Kidney tubule cell (primary cell): ENCODE measurements at regions not wholly inside any gene's neighbourhood (a gene's known extent, or its start where the extent isn't known, plus 50 kb on each side); places are given as distances from the start of the nearest gene placed in this dataset.

Source experiments
- DNase-seq: peaks from one replicate; pipeline ENCODE4 v3.0.0-alpha.2; 2018; ENCODE audit warnings: low spot score

GRCh38 chr3:77868725-77869124, 828.8 kb downstream of the ROBO2 start:
- no peak for DNase-seq

- DNase-seq, result no peak
These were observed 829.5 kb downstream of the ROBO2 start for GRCh38 chr3:77869423-77869822.

- DNase-seq, result peak; percentile 56
These were observed 831.5 kb downstream of the ROBO2 start for GRCh38 chr3:77871436-77871835.

DNA sequence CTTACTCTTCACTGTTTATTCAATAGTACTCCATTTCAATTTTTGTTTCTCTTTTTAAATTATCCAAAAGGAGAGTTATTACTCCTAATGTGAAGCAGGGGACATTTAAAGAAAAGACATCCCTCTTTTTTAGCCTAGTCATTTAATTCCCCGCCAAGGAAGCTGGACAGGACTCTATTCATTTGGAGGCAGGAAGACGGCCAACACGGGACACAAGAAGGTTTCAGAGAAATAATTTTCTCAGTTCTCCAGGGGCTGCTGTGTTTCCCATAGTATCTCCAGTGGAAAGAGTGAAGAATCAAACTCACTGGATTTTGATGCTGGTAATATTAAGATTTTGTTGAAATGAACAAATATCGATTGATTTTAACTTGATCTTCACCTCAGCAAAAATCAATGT, 833.7 kb downstream of the ROBO2 start:
- DNase-seq, result no peak

- DNase-seq, result no peak
These were observed 845.5 kb downstream of the ROBO2 start for GRCh38 chr3:77885381-77885780.

DNA sequence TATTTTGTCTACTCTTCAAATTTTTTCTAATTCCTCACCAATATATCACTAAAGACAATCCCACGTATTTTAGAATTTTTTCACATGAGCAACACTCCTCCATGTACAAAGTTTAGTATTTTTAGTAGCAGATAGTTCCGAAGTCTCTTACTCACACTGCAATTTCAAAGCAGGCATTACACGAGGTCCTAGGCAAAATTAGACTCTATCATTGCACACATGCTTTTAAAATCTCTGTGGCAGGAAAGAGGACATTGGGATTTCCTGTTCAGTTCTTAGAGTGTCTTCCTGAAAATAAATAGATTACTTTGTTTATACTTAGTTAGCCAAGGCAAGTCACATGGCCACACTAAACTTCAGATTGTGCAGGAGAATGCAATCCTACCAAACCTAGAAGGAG, 847.7 kb downstream of the ROBO2 start:
- DNase-seq, result no peak

DNA sequence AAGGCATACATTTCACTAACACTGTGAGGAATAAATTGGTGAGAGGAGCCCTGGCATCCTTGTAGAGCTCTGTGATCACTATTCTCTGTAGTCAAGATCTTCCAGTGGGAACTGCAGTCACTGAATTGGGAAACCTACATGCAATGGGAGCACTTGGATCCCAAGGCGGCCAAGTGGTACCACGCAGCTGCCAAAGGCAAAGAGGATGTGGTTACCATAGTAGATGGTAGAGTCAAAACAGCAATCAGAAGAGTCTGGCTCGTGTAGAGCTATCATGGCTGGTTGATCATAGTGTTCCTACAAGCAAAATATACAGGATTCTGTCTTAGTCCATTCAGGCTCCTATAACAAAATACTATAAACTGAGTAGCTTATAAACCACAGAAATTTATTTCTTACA, 849.7 kb downstream of the ROBO2 start:
- DNase-seq, result no peak

GRCh38 chr3:77898621-77899020, 858.7 kb downstream of the ROBO2 start:
- DNase-seq, result no peak

DNA sequence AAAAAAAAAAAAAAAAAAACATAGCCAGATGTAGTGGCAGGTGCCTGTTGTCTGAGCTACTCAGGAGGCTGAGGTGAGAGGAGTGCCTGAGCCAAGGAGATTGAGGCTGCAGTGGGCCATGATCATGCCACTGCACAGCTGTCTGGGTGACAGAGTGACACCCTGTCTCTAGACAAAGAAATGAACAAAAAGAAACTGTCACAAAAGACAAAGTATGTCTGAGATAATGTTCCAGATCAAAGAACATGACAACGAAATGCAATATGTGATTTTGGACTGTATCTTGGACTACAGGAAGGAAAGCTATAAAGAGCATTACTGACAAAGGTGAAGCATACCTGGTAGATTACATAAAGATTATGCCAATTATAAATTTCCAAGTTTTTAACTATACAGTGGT, 862.8 kb downstream of the ROBO2 start:
- no peak for DNase-seq

GRCh38 chr3:77906102-77906709, 866.3 kb downstream of the ROBO2 start:
- peak; percentile 98 for DNase-seq

GRCh38 chr3:77913524-77914174, 873.8 kb downstream of the ROBO2 start:
- DNase-seq, result no peak

DNA sequence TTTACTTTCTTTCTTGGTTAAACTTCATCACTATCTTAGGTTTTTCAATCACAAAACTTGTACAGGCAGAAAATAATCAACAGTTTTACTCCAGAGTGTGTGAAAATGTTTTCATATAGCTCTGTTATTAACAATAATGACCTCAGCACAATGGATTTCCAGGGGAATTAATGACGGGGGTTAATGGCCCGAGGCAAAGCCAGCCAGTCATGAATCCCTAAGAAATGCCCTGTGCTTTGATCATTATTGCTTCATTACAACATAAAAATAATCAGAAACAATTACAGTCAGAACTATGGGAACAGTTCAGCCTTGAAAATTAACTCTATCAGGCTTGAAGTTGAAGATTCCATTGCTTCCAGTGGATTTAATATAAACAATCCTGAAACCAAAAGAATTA, 875.4 kb downstream of the ROBO2 start:
- DNase-seq, result peak; percentile 74

GRCh38 chr3:77917225-77917624, 877.3 kb downstream of the ROBO2 start:
- DNase-seq, result no peak

DNA sequence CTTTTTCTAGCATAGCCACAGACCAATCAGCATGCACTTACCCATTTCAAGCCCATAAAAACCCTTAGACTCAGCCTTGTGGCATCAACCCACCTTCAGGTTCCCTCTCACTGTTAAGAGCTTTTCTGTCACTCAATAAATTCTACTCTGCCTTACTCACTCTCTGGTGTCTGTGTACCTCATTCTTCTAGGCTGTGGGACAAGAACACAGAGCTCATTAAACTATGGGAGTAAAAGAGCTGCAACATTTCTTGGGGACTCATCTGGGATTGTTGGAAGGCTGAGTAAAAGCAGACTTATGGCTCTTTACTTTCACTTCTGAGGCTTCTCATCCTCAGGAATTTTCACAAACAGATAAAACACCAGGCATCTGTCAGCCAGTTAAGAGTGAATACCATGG, 879.3 kb downstream of the ROBO2 start:
- no peak for DNase-seq

DNA sequence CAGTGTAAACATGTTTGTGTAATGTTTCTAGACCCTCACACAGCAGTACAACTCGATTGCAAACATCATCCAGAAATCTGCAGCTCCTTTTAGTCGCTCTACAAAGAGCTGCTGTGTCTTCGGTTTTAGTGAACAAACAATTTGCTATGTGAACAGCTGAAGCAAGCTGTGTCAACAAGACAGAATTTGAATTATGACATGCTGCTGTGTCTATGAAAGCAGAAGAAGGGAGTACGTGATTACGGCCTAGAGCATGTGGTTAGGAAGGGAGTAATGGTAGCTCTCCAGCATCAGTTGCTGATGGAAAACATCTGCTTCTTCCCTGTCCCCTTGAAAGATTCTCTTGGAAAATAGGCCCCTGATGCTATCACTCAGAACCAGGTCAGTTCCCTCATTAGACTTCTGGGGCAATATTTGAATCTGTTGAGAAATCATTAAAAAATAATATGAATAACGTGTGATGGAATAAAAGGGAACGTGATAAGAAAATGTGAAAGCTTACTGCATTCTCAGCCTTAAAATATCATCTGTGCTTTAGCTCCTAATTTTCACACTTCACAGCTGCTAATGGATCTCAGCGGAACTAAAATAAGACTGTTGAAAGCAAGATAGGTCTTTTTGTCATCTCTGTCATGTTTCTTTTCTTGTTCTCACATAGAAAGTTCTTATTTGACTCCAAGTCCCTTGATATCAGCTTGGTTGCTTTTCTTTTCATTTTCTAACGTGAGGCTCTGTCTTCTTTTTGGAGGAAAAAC, 891.5 kb downstream of the ROBO2 start:
- DNase-seq, result no peak

DNA sequence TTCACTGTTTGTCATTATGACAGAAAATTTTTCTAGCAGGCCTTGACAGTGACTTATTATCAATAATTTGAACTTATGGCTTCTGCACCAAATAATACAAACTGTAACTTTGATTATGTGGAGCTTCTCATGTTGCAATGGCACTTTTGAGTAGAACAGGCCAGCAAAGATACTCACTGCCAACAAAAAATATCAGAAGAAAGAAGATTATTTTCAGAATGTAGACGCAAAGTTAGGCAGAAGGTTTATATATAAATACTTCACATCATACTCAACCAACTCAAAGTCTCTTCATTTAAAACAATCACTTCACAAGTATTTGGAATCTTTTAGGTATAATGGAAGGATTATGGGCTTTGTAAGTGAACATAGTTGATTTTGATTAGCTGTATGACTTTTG, 893.0 kb downstream of the ROBO2 start:
- no peak for DNase-seq

GRCh38 chr3:77933926-77934325, 894.0 kb downstream of the ROBO2 start:
- peak; percentile 5 for DNase-seq

DNA sequence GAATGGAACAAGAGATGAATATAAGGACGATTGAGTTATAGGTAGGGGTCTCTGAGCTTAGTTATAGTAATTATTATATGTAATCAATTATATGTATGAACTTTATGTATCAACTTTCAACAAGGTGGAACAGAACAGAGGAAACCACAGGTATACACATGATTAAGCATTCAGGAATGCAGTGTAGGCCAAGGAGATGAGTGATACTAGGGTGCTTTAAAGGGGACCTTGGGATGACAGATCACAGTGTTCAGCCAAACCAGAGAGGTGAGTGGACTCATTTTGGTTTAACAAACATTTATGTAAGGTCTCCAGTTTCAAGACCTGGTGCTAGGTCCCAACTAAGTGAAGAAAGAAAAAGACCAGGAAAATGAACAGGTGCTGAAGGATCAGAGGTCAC, 895.5 kb downstream of the ROBO2 start:
- peak; percentile 84 for DNase-seq

DNA sequence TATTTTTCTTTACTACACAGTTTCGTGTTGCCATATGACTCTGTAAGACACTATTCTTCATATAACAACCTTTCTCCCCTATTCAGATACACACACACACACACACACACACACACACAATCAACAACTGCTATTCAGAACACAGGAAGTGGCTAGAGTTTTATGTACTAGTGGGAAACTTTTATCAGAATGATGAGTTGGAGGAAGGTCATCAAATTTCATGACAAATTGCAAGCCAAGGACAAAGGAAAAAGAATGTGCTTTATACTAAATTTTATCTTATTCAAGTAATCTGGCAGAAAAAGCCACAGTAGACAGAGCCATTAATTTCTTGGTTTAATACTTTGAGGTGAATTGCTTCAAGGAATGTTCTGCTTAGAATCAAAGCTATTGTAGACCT, 899.8 kb downstream of the ROBO2 start:
- no peak for DNase-seq

- DNase-seq, result no peak
These were observed 903.7 kb downstream of the ROBO2 start for GRCh38 chr3:77943598-77943997.

DNA sequence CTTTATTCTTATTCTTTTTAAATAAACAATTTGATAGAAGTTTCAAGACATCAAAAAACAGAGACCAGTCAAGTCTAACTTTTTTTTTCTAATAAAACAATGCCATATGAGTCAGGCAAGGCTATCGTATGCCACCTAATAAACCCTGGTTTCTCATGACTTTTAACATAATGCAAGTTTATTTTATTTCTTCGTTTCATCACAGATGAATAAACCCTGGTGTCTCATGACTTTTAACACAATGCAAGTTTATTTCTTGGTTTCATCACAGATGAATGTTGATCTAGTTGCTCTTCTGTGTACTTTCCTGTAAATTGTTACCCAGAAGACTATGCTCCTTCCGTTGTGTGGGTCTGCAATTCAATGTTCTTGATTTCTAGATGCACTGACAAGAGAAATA, 905.4 kb downstream of the ROBO2 start:
- no peak for DNase-seq

GRCh38 chr3:77947671-77948070, 907.8 kb downstream of the ROBO2 start:
- no peak for DNase-seq

DNA sequence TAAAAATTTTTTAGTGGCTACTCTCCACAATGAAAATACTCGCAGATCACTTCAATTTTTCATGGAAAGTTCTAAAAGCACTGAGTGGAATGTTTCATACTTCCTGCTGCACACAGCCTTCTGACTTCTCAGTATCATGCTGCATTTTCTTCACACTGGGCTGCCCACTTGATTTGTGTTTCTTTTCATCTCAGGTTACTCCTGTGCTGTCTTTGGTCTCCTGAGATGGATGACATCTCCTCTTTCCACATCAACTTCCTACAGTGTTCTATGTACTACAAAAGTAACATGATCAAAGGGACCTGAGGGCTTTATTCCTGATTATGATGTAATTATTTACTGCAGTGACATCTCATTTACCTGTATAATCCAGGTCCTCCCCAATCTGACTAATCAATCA, 927.7 kb downstream of the ROBO2 start:
- DNase-seq, result no peak

DNA sequence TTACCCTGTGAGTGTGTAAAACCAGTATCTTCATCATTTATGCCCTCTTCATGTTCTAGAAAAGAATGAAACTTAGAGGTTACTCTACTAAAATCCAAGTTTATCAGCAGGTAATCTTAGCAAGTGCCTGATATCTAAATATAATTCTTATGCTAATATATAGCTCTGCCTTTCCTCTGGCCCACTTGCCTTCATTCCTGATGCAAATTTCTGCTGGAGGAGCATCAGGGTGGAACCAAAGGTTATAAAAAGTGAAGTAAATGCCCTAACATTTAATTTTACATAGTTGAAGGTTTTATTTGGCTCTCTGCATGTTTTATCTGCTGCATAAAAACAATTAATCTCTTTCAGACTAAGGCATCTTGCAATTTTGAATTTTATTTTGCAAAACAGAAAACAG, 936.2 kb downstream of the ROBO2 start:
- DNase-seq, result no peak
